Testis (tissue), 2 donors: ENCODE measurements at regions not wholly inside any gene's neighbourhood (a gene's known extent, or its start where the extent isn't known, plus 50 kb on each side); places are given as distances from the start of the nearest gene placed in this dataset.

ENCODE experiments used
- POLR2A ChIP-seq: fragments of 450-650 bp; IDR thresholded peaks from one replicate; pipeline ENCODE4 v1.6.1; 2017; ENCODE audit warnings: antibody characterized with exemption, mild to moderate bottlenecking, moderate library complexity
- TF ChIP-seq, protein P1 (sequence below), 3 experiments: fragments of 450-650 bp in 2 of 3; fragments of 200-600 bp in 1 of 3; sonication (generic) in 1 of 3; IDR thresholded peaks; one replicate each; pipeline ENCODE4 v1.5.1; 2016 to 2019; ENCODE audit warnings: antibody characterized with exemption in 3 of 3, mild to moderate bottlenecking in 2 of 3, moderate library complexity in 1 of 3

DNA sequence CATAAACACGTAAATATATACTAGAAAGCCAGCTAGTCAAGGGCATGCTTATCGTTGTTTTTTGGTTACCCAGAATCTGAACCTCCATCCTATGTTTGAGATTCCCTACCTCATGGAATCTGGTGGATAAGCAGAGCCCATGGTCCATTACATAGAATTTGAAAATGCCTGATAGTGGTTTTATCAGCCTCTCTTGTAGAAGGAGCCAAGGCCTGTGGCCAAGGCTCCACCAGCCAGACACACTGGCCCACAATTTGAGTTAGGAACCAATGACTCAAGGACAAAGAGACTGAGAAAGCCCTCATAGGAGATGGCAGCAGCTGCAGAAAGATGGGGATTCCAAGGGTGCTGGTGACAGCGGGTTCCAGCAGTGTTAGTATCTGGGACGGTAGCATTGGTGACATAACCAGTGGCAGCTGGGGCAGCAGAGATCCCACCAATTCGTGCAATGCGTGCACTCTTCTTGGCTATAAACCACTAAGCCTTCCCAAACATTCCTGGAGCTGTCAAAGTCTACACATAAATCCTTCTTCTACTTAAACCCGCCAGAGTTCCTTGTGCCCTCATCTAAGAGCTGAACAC, 51.2 kb upstream of the RMDN2 start:
- TF ChIP-seq, protein P1, sequence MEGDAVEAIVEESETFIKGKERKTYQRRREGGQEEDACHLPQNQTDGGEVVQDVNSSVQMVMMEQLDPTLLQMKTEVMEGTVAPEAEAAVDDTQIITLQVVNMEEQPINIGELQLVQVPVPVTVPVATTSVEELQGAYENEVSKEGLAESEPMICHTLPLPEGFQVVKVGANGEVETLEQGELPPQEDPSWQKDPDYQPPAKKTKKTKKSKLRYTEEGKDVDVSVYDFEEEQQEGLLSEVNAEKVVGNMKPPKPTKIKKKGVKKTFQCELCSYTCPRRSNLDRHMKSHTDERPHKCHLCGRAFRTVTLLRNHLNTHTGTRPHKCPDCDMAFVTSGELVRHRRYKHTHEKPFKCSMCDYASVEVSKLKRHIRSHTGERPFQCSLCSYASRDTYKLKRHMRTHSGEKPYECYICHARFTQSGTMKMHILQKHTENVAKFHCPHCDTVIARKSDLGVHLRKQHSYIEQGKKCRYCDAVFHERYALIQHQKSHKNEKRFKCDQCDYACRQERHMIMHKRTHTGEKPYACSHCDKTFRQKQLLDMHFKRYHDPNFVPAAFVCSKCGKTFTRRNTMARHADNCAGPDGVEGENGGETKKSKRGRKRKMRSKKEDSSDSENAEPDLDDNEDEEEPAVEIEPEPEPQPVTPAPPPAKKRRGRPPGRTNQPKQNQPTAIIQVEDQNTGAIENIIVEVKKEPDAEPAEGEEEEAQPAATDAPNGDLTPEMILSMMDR (IDR thresholded peaks at IDR 0.05), result no peak
- TF ChIP-seq POLR2A, result no peak
